Ovary (tissue), 3 donors: ENCODE measurements at regions not wholly inside any gene's neighbourhood (a gene's known extent, or its start where the extent isn't known, plus 50 kb on each side); places are given as distances from the start of the nearest gene placed in this dataset.

Experiments
- CTCF ChIP-seq, 3 donors: fragments of 450-650 bp in 2 of 3; fragments of 200-600 bp in 1 of 3; IDR thresholded peaks; one replicate each; pipeline versions ENCODE4 v1.5.1 to v1.8.0; 2016 to 2022; ENCODE audit warnings: antibody characterized with exemption in 3 of 3, mild to moderate bottlenecking in 1 of 3
- POLR2A ChIP-seq: fragments of 450-650 bp; IDR thresholded peaks from one replicate; pipeline ENCODE4 v1.6.1; 2017; ENCODE audit warnings: antibody characterized with exemption, mild to moderate bottlenecking, moderate library complexity
- donor health status: DM: no; HTN: no; CAD: no.

- TF ChIP-seq CTCF (IDR thresholded peaks at IDR 0.05), result no peak
- TF ChIP-seq POLR2A, result no peak
Measured at GRCh38 chr4:1476140-1476513, 69.9 kb upstream of the NKX1-1 start.
